H9 (cell line): ENCODE measurements at regions not wholly inside any gene's neighbourhood (a gene's known extent, or its start where the extent isn't known, plus 50 kb on each side); places are given as distances from the start of the nearest gene placed in this dataset.

Source experiments
- DNase-seq: peaks from one replicate; pipeline ENCODE4 v3.0.0-alpha.2; 2017
- H2AFZ ChIP-seq: one replicate; pipeline ENCODE4 v1.6.1; 2013; ENCODE audit warnings: mild to moderate bottlenecking, low read length, control low read depth, moderate library complexity
- H2AK5ac ChIP-seq: 2 replicates; pipeline ENCODE4 v1.6.1; 2013; ENCODE audit warnings: low read length, control low read depth, mixed read lengths; ENCODE audit not compliant: insufficient read length
- H2BK120ac ChIP-seq: one replicate; pipeline ENCODE4 v1.6.1; 2013; ENCODE audit warnings: low read depth, mild to moderate bottlenecking, low read length, control low read depth, inconsistent platforms; ENCODE audit not compliant: poor library complexity, severe bottlenecking
- H2BK12ac ChIP-seq: 2 replicates; pipeline ENCODE4 v1.6.1; 2013; ENCODE audit warnings: low read length, control low read depth, mixed read lengths, low read depth; ENCODE audit not compliant: insufficient read length
- H2BK15ac ChIP-seq: 2 replicates; pipeline ENCODE4 v1.6.1; 2013; ENCODE audit warnings: low read depth, low read length, control low read depth
- H2BK20ac ChIP-seq: one replicate; pipeline ENCODE4 v1.6.1; 2013; ENCODE audit warnings: low read depth, mild to moderate bottlenecking, low read length, control low read depth, inconsistent platforms; ENCODE audit not compliant: poor library complexity, severe bottlenecking
- H2BK5ac ChIP-seq: 2 replicates; pipeline ENCODE4 v1.6.1; 2013; ENCODE audit warnings: low read length, control low read depth, mixed read lengths; ENCODE audit not compliant: insufficient read length
- H3K14ac ChIP-seq: 2 replicates; pipeline ENCODE4 v1.6.1; 2013; ENCODE audit warnings: low read length, control low read depth; ENCODE audit not compliant: insufficient read depth
- H3K18ac ChIP-seq: 2 replicates; pipeline ENCODE4 v1.6.1; 2013; ENCODE audit warnings: low read depth, mild to moderate bottlenecking, mixed read lengths, low read length, control low read depth; ENCODE audit not compliant: insufficient read length
- H3K23ac ChIP-seq: 2 replicates; pipeline ENCODE4 v1.6.1; 2013; ENCODE audit warnings: low read length, control low read depth, mixed read lengths, low read depth; ENCODE audit not compliant: insufficient read length
- H3K23me2 ChIP-seq: 2 replicates; pipeline ENCODE4 v1.6.1; 2013; ENCODE audit warnings: low read depth, mild to moderate bottlenecking, mixed read lengths, low read length, control low read depth; ENCODE audit not compliant: insufficient read length, poor library complexity, severe bottlenecking
- H3K27ac ChIP-seq: 2 replicates; pipeline ENCODE4 v1.5.1; 2013; ENCODE audit warnings: low read length, control low read depth, mixed read lengths, low read depth; ENCODE audit not compliant: insufficient read length
- H3K27me3 ChIP-seq: 2 replicates; pipeline ENCODE4 v1.6.1; 2013; ENCODE audit warnings: low read length, control low read depth, inconsistent platforms; ENCODE audit not compliant: insufficient read depth
- H3K4ac ChIP-seq: 2 replicates; pipeline ENCODE4 v1.6.1; 2013; ENCODE audit warnings: low read depth, mild to moderate bottlenecking, control low read depth, inconsistent platforms, low read length, moderate library complexity
- H3K4me1 ChIP-seq: 2 replicates; pipeline ENCODE4 v1.6.1; 2013; ENCODE audit warnings: low read length, control low read depth, inconsistent platforms; ENCODE audit not compliant: insufficient read depth
- H3K4me2 ChIP-seq: 2 replicates; pipeline ENCODE4 v1.6.1; 2013; ENCODE audit warnings: low read length, control low read depth, mixed read lengths; ENCODE audit not compliant: insufficient read length, insufficient read depth
- H3K56ac ChIP-seq: 2 replicates; pipeline ENCODE4 v1.6.1; 2013; ENCODE audit warnings: low read depth, mild to moderate bottlenecking, mixed read lengths, low read length, control low read depth; ENCODE audit not compliant: insufficient read length
- H3K79me1 ChIP-seq: 2 replicates; pipeline ENCODE4 v1.6.1; 2013; ENCODE audit warnings: low read depth, mild to moderate bottlenecking, moderate library complexity, low read length, control low read depth, inconsistent platforms; ENCODE audit not compliant: insufficient read depth, poor library complexity, severe bottlenecking
- H3K79me2 ChIP-seq: 2 replicates; pipeline ENCODE4 v1.6.1; 2013; ENCODE audit warnings: low read length, control low read depth, inconsistent platforms; ENCODE audit not compliant: insufficient read depth
- H3K9ac ChIP-seq: 2 replicates; pipeline ENCODE4 v1.6.1; 2013; ENCODE audit warnings: low read length, control low read depth, mixed read lengths; ENCODE audit not compliant: insufficient read length; ENCODE audit errors: extremely low read depth
- H3K9me3 ChIP-seq: one replicate; pipeline ENCODE4 v1.6.1; 2013; ENCODE audit warnings: low read depth, low read length, inconsistent platforms; ENCODE audit not compliant: control insufficient read depth
- H3T11ph ChIP-seq: one replicate; pipeline ENCODE4 v1.6.1; 2013; ENCODE audit warnings: mild to moderate bottlenecking, low read length, control low read depth, inconsistent platforms
- H4K20me1 ChIP-seq: one replicate; pipeline ENCODE4 v1.6.1; 2013; ENCODE audit not compliant: control insufficient read depth, insufficient read length, insufficient read depth
- H4K5ac ChIP-seq: 2 replicates; pipeline ENCODE4 v1.6.1; 2013; ENCODE audit warnings: low read depth, mild to moderate bottlenecking, mixed read lengths, low read length, control low read depth; ENCODE audit not compliant: insufficient read length
- H4K8ac ChIP-seq: replicated peaks from 2 replicates; pipeline ENCODE4 v1.6.1; 2013; ENCODE audit warnings: low read length, control low read depth, mixed read lengths, low read depth; ENCODE audit not compliant: insufficient read length
- H4K91ac ChIP-seq: 2 replicates; pipeline ENCODE4 v1.6.1; 2013; ENCODE audit warnings: low read depth, mild to moderate bottlenecking, moderate library complexity, mixed read lengths, low read length, control low read depth; ENCODE audit not compliant: insufficient read length
- H3K27ac Mint-ChIP-seq, 3 experiments: 2 replicates in 2 of 3; 3 replicates in 1 of 3; pipeline ENCODE4 v1.8.0; 2020 to 2021; ENCODE audit warnings: mixed read lengths in 3 of 3, mild to moderate bottlenecking in 1 of 3, moderate library complexity in 1 of 3
- H3K27me3 Mint-ChIP-seq: 2 replicates; pipeline ENCODE4 v1.8.0; 2021; ENCODE audit warnings: low read depth, mild to moderate bottlenecking, moderate library complexity, mixed read lengths
- H3K36me3 Mint-ChIP-seq, 3 experiments: 2 replicates in 2 of 3; 3 replicates in 1 of 3; pipeline ENCODE4 v1.8.0; 2020 to 2021; ENCODE audit warnings: low read depth in 3 of 3, mixed read lengths in 3 of 3; ENCODE audit not compliant: insufficient read depth in 1 of 3
- H3K4me1 Mint-ChIP-seq, 2 experiments: 2 replicates each; pipeline ENCODE4 v1.8.0; 2020; ENCODE audit warnings: mixed read lengths in 2 of 2
- H3K4me3 Mint-ChIP-seq, 2 experiments: 2 replicates in 1 of 2; 3 replicates in 1 of 2; pipeline ENCODE4 v1.8.0; 2020 to 2021; ENCODE audit warnings: mild to moderate bottlenecking in 2 of 2, mixed read lengths in 2 of 2, moderate library complexity in 1 of 2
- H3K9me3 Mint-ChIP-seq, 2 experiments: 2 replicates in 1 of 2; 3 replicates in 1 of 2; pipeline ENCODE4 v1.8.0; 2020; ENCODE audit warnings: mild to moderate bottlenecking in 2 of 2, mixed read lengths in 2 of 2, moderate library complexity in 1 of 2
- WGBS: extraction: QIAGEN DNeasy Blood & Tissue Kit; methylation state at CpG from one replicate; pipeline ENCODE4 v1.1.7; 2013; ENCODE audit warnings: missing lambda C conversion rate, low lambda C conversion rate, mixed read lengths; ENCODE audit not compliant: insufficient read length; ENCODE audit errors: extremely low coverage; 5-methylcytosine and 5-hydroxymethylcytosine counted together
- TF ChIP-seq, protein P1 (sequence below): fragments of 200-600 bp; sonication (generic); conservative IDR thresholded peaks from 3 replicates; pipeline ENCODE4 v1.8.0; 2021; ENCODE audit warnings: antibody characterized with exemption, mild to moderate bottlenecking

GRCh38 chr5:91535499-91535898 lies 152.4 kb upstream of the ARRDC3 start:
- Histone ChIP-seq H3K4ac (no peak overlapping the region), H2AK5ac (no peak overlapping the region), H3K23ac (no peak overlapping the region), H2BK20ac (no peak overlapping the region), H3T11ph (no peak overlapping the region), H2AFZ (no peak overlapping the region), H3K14ac (no peak overlapping the region), H3K27me3 (no peaks in the 10 kb centered on the region), H3K79me2 (no peaks in the 10 kb centered on the region), H2BK12ac (no peak overlapping the region), H3K4me1 (no peaks in the 10 kb centered on the region), H2BK5ac (no peak overlapping the region), H4K91ac (no peak overlapping the region), H3K23me2 (no peaks in the 10 kb centered on the region), H2BK120ac (no peak overlapping the region), H4K8ac (no peak overlapping the region), H3K27ac (no peak overlapping the region), H4K20me1 (no peaks in the 10 kb centered on the region), H3K9me3 (no peaks in the 10 kb centered on the region), H3K56ac (no peak overlapping the region), H3K18ac (no peak overlapping the region), H4K5ac (no peak overlapping the region), H2BK15ac (no peak overlapping the region), H3K4me2 (no peak overlapping the region), H3K79me1 (no peaks in the 10 kb centered on the region), H3K9ac (no peak overlapping the region)
- no peak for DNase-seq
- Mint-ChIP-seq H3K9me3 (no peaks in the 10 kb centered on the region), H3K36me3 (no peaks in the 10 kb centered on the region), H3K4me3 (no peak overlapping the region), H3K4me1 (peaks cover 0 to 2% of the 10 kb centered on the region in 2 experiments; a peak in 1 of 4 replicates), H3K27ac (no peak overlapping the region; a peak in 1 of 7 replicates), H3K27me3 (no peaks in the 10 kb centered on the region)
- no CpG with 5 or more reads among the region's 2 CpGs for WGBS
- TF ChIP-seq, protein P1, sequence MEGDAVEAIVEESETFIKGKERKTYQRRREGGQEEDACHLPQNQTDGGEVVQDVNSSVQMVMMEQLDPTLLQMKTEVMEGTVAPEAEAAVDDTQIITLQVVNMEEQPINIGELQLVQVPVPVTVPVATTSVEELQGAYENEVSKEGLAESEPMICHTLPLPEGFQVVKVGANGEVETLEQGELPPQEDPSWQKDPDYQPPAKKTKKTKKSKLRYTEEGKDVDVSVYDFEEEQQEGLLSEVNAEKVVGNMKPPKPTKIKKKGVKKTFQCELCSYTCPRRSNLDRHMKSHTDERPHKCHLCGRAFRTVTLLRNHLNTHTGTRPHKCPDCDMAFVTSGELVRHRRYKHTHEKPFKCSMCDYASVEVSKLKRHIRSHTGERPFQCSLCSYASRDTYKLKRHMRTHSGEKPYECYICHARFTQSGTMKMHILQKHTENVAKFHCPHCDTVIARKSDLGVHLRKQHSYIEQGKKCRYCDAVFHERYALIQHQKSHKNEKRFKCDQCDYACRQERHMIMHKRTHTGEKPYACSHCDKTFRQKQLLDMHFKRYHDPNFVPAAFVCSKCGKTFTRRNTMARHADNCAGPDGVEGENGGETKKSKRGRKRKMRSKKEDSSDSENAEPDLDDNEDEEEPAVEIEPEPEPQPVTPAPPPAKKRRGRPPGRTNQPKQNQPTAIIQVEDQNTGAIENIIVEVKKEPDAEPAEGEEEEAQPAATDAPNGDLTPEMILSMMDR: no peak
